OCI-LY7 (cell line): ENCODE measurements at regions not wholly inside any gene's neighbourhood (a gene's known extent, or its start where the extent isn't known, plus 50 kb on each side); places are given as distances from the start of the nearest gene placed in this dataset.

Source experiments
- BruUV-seq: library from RNA; stranded (reverse); fragments of 400-500 nt; replicated peaks from 2 replicates; lab custom pipeline; 2021; lab: Mats Ljungman, UMichigan
- CTCF ChIA-PET: fragments of 300-600 bp; sonication (Branson Sonifier 250); formaldehyde crosslinking; loops from one replicate; lab custom pipeline; 2022; ENCODE audit warnings: antibody characterized with exemption; ENCODE audit not compliant: unreplicated experiment; lab: Charles Lee
- POLR2A ChIA-PET: fragments of 300-600 bp; sonication (Branson Sonifier 250); formaldehyde crosslinking; loops from one replicate; lab custom pipeline; 2022; ENCODE audit warnings: antibody characterized with exemption; lab: Charles Lee
- DNase-seq: peaks from one replicate; pipeline ENCODE4 v3.0.0-alpha.2; 2015; ENCODE audit warnings: low spot score
- H2AFZ ChIP-seq: fragments of 200-600 bp; sonication (generic), shearing (Covaris generic); 2 replicates; pipeline ENCODE4 v1.6.1; 2014; ENCODE audit warnings: mild to moderate bottlenecking, antibody characterized with exemption, low read length, moderate library complexity
- H3K27ac ChIP-seq: fragments of 200-600 bp; sonication (generic); 2 replicates; pipeline ENCODE4 v1.5.1; 2014; ENCODE audit warnings: mixed run types, low read depth, mild to moderate bottlenecking, moderate library complexity, low read length, inconsistent platforms; ENCODE audit not compliant: poor library complexity, severe bottlenecking
- H3K36me3 ChIP-seq: fragments of 200-600 bp; sonication (generic); 2 replicates; pipeline ENCODE4 v1.6.1; 2014; ENCODE audit warnings: mild to moderate bottlenecking, antibody characterized with exemption, low read length, moderate library complexity, mixed read lengths; ENCODE audit not compliant: insufficient read depth
- H3K4me1 ChIP-seq: fragments of 200-600 bp; sonication (generic); 2 replicates; pipeline ENCODE4 v1.5.1; 2014; ENCODE audit warnings: mild to moderate bottlenecking, low read length; ENCODE audit not compliant: insufficient read depth, poor library complexity, severe bottlenecking
- H3K4me2 ChIP-seq: fragments of 200-600 bp; sonication (generic); 2 replicates; pipeline ENCODE4 v1.6.1; 2014; ENCODE audit warnings: mild to moderate bottlenecking, low read length
- H3K4me3 ChIP-seq: fragments of 200-600 bp; sonication (generic); 2 replicates; pipeline ENCODE4 v1.5.1; 2014; ENCODE audit warnings: mild to moderate bottlenecking, low read depth, low read length; ENCODE audit not compliant: poor library complexity, severe bottlenecking
- H3K79me2 ChIP-seq: fragments of 200-600 bp; sonication (generic); 2 replicates; pipeline ENCODE4 v1.6.1; 2016; ENCODE audit warnings: low read depth, mild to moderate bottlenecking, low read length, moderate library complexity, mixed read lengths; ENCODE audit not compliant: insufficient read depth
- H3K9me2 ChIP-seq: fragments of 200-600 bp; sonication (generic); 2 replicates; pipeline ENCODE4 v1.6.1; 2016; ENCODE audit warnings: mild to moderate bottlenecking, low read length, mixed read lengths; ENCODE audit not compliant: insufficient read depth
- H3K9me3 ChIP-seq: fragments of 200-600 bp; sonication (generic); 2 replicates; pipeline ENCODE4 v1.6.1; 2014; ENCODE audit warnings: mild to moderate bottlenecking, mixed run types, low read length, mixed read lengths
- H4K20me1 ChIP-seq: fragments of 200-600 bp; sonication (generic); 2 replicates; pipeline ENCODE4 v1.6.1; 2014; ENCODE audit warnings: mild to moderate bottlenecking, antibody characterized with exemption, low read length, moderate library complexity, mixed read lengths; ENCODE audit not compliant: insufficient read depth
- CTCF ChIP-seq: fragments of 200-600 bp; sonication (generic); conservative IDR thresholded peaks from 2 replicates; pipeline ENCODE4 v1.5.1; 2014; ENCODE audit warnings: mild to moderate bottlenecking, antibody characterized with exemption, low read length, moderate library complexity, mixed read lengths
- EZH2phosphoT487 ChIP-seq: fragments of 200-600 bp; sonication (generic); IDR thresholded peaks from 2 replicates; pipeline ENCODE4 v1.6.1; 2018; ENCODE audit warnings: low read depth, borderline replicate concordance, mild to moderate bottlenecking, mixed run types, antibody characterized with exemption, low read length, moderate library complexity, mixed read lengths
- intact Hi-C: fragments of 100-400 bp; cut with micrococcal nuclease; formaldehyde crosslinking; loops from one replicate; pipeline ENCODE4 v1.10.0; 2022; ENCODE audit not compliant: unreplicated experiment

- no peak overlapping the region for H3K4me2 ChIP-seq
- no peak overlapping the region for H3K27ac ChIP-seq
- no peaks in the 10 kb centered on the region for H3K9me2 ChIP-seq
- H3K79me2 ChIP-seq: no peaks in the 10 kb centered on the region
- no peaks in the 10 kb centered on the region for H4K20me1 ChIP-seq
- no peak for DNase-seq
- POLR2A ChIA-PET: no interaction called here
- BruUV-seq: no TSS peak
- no peaks in the 10 kb centered on the region for H3K36me3 ChIP-seq
- no peaks in the 10 kb centered on the region for H3K4me1 ChIP-seq
- no peak overlapping the region for H2AFZ ChIP-seq
- intact Hi-C loops: no loop called here
- H3K9me3 ChIP-seq: no peaks in the 10 kb centered on the region
- no peak for TF ChIP-seq CTCF
- TF ChIP-seq EZH2phosphoT487: no peak
- H3K4me3 ChIP-seq: no peak overlapping the region
- CTCF ChIA-PET: no interaction called here
These were observed 60.2 kb downstream of the ADAMTS1 start for GRCh38 chr21:26784974-26785373.

- no peak overlapping the region for H2AFZ ChIP-seq
- no peaks in the 10 kb centered on the region for H3K9me3 ChIP-seq
- no peak overlapping the region for H3K27ac ChIP-seq
- BruUV-seq: no TSS peak
- ChIA-PET POLR2A (no interaction called here), CTCF (no interaction called here)
- intact Hi-C loops: no loop called here
- H3K79me2 ChIP-seq: no peaks in the 10 kb centered on the region
- H3K4me2 ChIP-seq: no peak overlapping the region
- DNase-seq: no peak
- no peaks in the 10 kb centered on the region for H3K36me3 ChIP-seq
- H3K9me2 ChIP-seq: no peaks in the 10 kb centered on the region
- no peak overlapping the region for H3K4me3 ChIP-seq
- TF ChIP-seq CTCF: no peak
- TF ChIP-seq EZH2phosphoT487: no peak
- H4K20me1 ChIP-seq: no peaks in the 10 kb centered on the region
- H3K4me1 ChIP-seq: no peaks in the 10 kb centered on the region
These were observed 61.6 kb downstream of the ADAMTS1 start for GRCh38 chr21:26783466-26784195.

GRCh38 chr21:26782747-26783146 lies 62.5 kb downstream of the ADAMTS1 start:
- H3K27ac ChIP-seq: no peak overlapping the region
- POLR2A ChIA-PET: no interaction called here
- intact Hi-C loops: no loop called here
- H4K20me1 ChIP-seq: no peaks in the 10 kb centered on the region
- H3K4me2 ChIP-seq: no peak overlapping the region
- H3K4me3 ChIP-seq: no peak overlapping the region
- no peaks in the 10 kb centered on the region for H3K9me2 ChIP-seq
- no peak for DNase-seq
- H3K79me2 ChIP-seq: no peaks in the 10 kb centered on the region
- no peaks in the 10 kb centered on the region for H3K4me1 ChIP-seq
- TF ChIP-seq CTCF (no peak), EZH2phosphoT487 (no peak)
- no peaks in the 10 kb centered on the region for H3K9me3 ChIP-seq
- CTCF ChIA-PET: no interaction called here
- H2AFZ ChIP-seq: no peak overlapping the region
- BruUV-seq: no TSS peak
- no peaks in the 10 kb centered on the region for H3K36me3 ChIP-seq
